CD4-positive, alpha-beta T cell (primary cell): ENCODE measurements at regions not wholly inside any gene's neighbourhood (a gene's known extent, or its start where the extent isn't known, plus 50 kb on each side); places are given as distances from the start of the nearest gene placed in this dataset.

ENCODE experiments used
- ATAC-seq: fragments of 200-7000 bp; cut with Tn5 transposase; one replicate; pipeline ENCODE4 v1.10.0; 2022; ENCODE audit warnings: mild to moderate bottlenecking; ENCODE audit not compliant: poor library complexity
- CTCF ChIA-PET: fragments of 350-600 bp; sonication (Branson Sonifier 250); formaldehyde crosslinking; loops from one replicate; lab custom pipeline; 2021; ENCODE audit warnings: antibody characterized with exemption, inconsistent platforms; lab: Charles Lee
- POLR2A ChIA-PET: fragments of 350-600 bp; sonication (Branson Sonifier 250); formaldehyde crosslinking; loops from one replicate; lab custom pipeline; 2021; ENCODE audit warnings: antibody characterized with exemption, inconsistent platforms; lab: Charles Lee
- DNase-seq, 14 experiments: peaks; one replicate each; pipeline ENCODE4 v3.0.0-alpha.2; 2013 to 2020; ENCODE audit warnings: mixed read lengths in 2 of 14
- H3K27ac ChIP-seq, 2 donors: one replicate each; pipeline versions ENCODE4 v1.5.1 to v1.7.0; 2013; ENCODE audit warnings: low read length in 2 of 2, low read depth in 1 of 2, mild to moderate bottlenecking in 1 of 2
- H3K27me3 ChIP-seq, 2 experiments: 1 replicate in 1 of 2; 2 replicates in 1 of 2; pipeline versions ENCODE4 v1.6.1 to v1.7.0; 2013; ENCODE audit warnings: low read length in 2 of 2, control low read depth in 1 of 2, mild to moderate bottlenecking in 1 of 2, moderate library complexity in 1 of 2; ENCODE audit not compliant: insufficient read depth in 2 of 2, control insufficient read depth in 1 of 2
- H3K36me3 ChIP-seq: one replicate; pipeline ENCODE4 v1.6.1; 2013; ENCODE audit warnings: low read length, control low read depth; ENCODE audit not compliant: insufficient read depth
- H3K4me1 ChIP-seq: one replicate; pipeline ENCODE4 v1.6.1; 2013; ENCODE audit warnings: low read length, control low read depth; ENCODE audit not compliant: insufficient read depth
- H3K4me3 ChIP-seq: one replicate; pipeline ENCODE4 v1.5.1; 2013; ENCODE audit warnings: mild to moderate bottlenecking, low read length, moderate library complexity
- H3K9me3 ChIP-seq, 2 experiments: 1 replicate in 1 of 2; 2 replicates in 1 of 2; pipeline versions ENCODE4 v1.6.1 to v1.7.0; 2013; ENCODE audit warnings: low read length in 2 of 2, mild to moderate bottlenecking in 2 of 2, control low read depth in 1 of 2, moderate library complexity in 1 of 2; ENCODE audit not compliant: control insufficient read depth in 1 of 2, insufficient read depth in 1 of 2
- H3K27ac Mint-ChIP-seq: one replicate; pipeline ENCODE4 v1.8.0; 2020; ENCODE audit warnings: mixed read lengths
- H3K27me3 Mint-ChIP-seq: one replicate; pipeline ENCODE4 v1.8.0; 2021; ENCODE audit warnings: mixed read lengths
- H3K36me3 Mint-ChIP-seq: one replicate; pipeline ENCODE4 v1.8.0; 2021; ENCODE audit warnings: low read depth, mixed read lengths
- H3K4me1 Mint-ChIP-seq: one replicate; pipeline ENCODE4 v1.8.0; 2021; ENCODE audit warnings: low read depth, mixed read lengths
- H3K4me3 Mint-ChIP-seq: one replicate; pipeline ENCODE4 v1.8.0; 2020; ENCODE audit warnings: mild to moderate bottlenecking, mixed read lengths
- H3K9me3 Mint-ChIP-seq: one replicate; pipeline ENCODE4 v1.8.0; 2020; ENCODE audit warnings: mixed read lengths
- CTCF ChIP-seq: fragments of 200-600 bp; IDR thresholded peaks from one replicate; pipeline ENCODE4 v1.8.0; 2022; ENCODE audit warnings: antibody characterized with exemption, mild to moderate bottlenecking
- intact Hi-C, 2 experiments: fragments of 100-400 bp; cut with DNase I in 1 of 2; cut with micrococcal nuclease in 1 of 2; formaldehyde crosslinking; loops; one replicate each; pipeline versions ENCODE4 v1.15.1 to v1.9.0; 2023 to 2025; cut with DNase I, micrococcal nuclease

- no peak overlapping the region for H3K4me3 Mint-ChIP-seq
- H3K4me1 Mint-ChIP-seq: no peaks in the 10 kb centered on the region
- ChIA-PET POLR2A (no interaction called here), CTCF (no interaction called here)
- H3K36me3 Mint-ChIP-seq: no peaks in the 10 kb centered on the region
- intact Hi-C loops: no loop called here
- ATAC-seq (no peak), DNase-seq (no peak)
- no peak overlapping the region for H3K27ac Mint-ChIP-seq
- H3K27ac ChIP-seq: no peak overlapping the region
- H3K9me3 ChIP-seq: no peaks in the 10 kb centered on the region
- no peaks in the 10 kb centered on the region for H3K36me3 ChIP-seq
- H3K4me1 ChIP-seq: no peaks in the 10 kb centered on the region
- H3K27me3 Mint-ChIP-seq: peaks cover 21% of the 10 kb centered on the region
- TF ChIP-seq CTCF: no peak
- H3K27me3 ChIP-seq: peaks cover 6 to 8% of the 10 kb centered on the region in 2 experiments
- H3K4me3 ChIP-seq: no peak overlapping the region
- H3K9me3 Mint-ChIP-seq: no peaks in the 10 kb centered on the region
These were observed 472.8 kb upstream of the ASIC2 start for GRCh38 chr17:33765871-33766270.

GRCh38 chr17:33766721-33767120, 473.6 kb upstream of the ASIC2 start:
- no peak overlapping the region for H3K27ac ChIP-seq
- ChIA-PET POLR2A (no interaction called here), CTCF (no interaction called here)
- Mint-ChIP-seq H3K9me3 (no peaks in the 10 kb centered on the region), H3K4me3 (no peak overlapping the region), H3K27me3 (peaks cover 20% of the 10 kb centered on the region), H3K27ac (no peak overlapping the region), H3K36me3 (no peaks in the 10 kb centered on the region), H3K4me1 (no peaks in the 10 kb centered on the region)
- no peak for DNase-seq
- no peaks in the 10 kb centered on the region for H3K36me3 ChIP-seq
- ATAC-seq: no peak
- no peak for TF ChIP-seq CTCF
- no peaks in the 10 kb centered on the region for H3K9me3 ChIP-seq
- intact Hi-C loops: no loop called here
- H3K27me3 ChIP-seq: peaks cover 9 to 11% of the 10 kb centered on the region in 2 experiments
- H3K4me3 ChIP-seq: no peak overlapping the region
- no peaks in the 10 kb centered on the region for H3K4me1 ChIP-seq

- Histone ChIP-seq H3K36me3 (no peaks in the 10 kb centered on the region), H3K4me3 (no peak overlapping the region), H3K9me3 (no peaks in the 10 kb centered on the region), H3K4me1 (no peaks in the 10 kb centered on the region), H3K27ac (no peak overlapping the region), H3K27me3 (peaks cover 9 to 11% of the 10 kb centered on the region in 2 experiments)
- no peak for ATAC-seq
- H3K27me3 Mint-ChIP-seq: peaks cover 23% of the 10 kb centered on the region
- CTCF ChIA-PET: no interaction called here
- no peaks in the 10 kb centered on the region for H3K36me3 Mint-ChIP-seq
- H3K4me3 Mint-ChIP-seq: no peak overlapping the region
- POLR2A ChIA-PET: no interaction called here
- no peak overlapping the region for H3K27ac Mint-ChIP-seq
- TF ChIP-seq CTCF: no peak
- no peaks in the 10 kb centered on the region for H3K4me1 Mint-ChIP-seq
- no peak for DNase-seq
- no peaks in the 10 kb centered on the region for H3K9me3 Mint-ChIP-seq
- intact Hi-C loops: no loop called here
These were observed 476.0 kb upstream of the ASIC2 start for GRCh38 chr17:33769066-33769465.
